GM21737 (cell line): ENCODE measurements at regions not wholly inside any gene's neighbourhood (a gene's known extent, or its start where the extent isn't known, plus 50 kb on each side); places are given as distances from the start of the nearest gene placed in this dataset.
A peak's percentile ranks its signal among the peaks of the same experiment; 100 is the strongest.
"Not testable (repeated sequence)": the region's sequence is repeated elsewhere in the genome, so short reads cannot be mapped to it uniquely, and the experiment has no call there.

Experiments
- ATAC-seq: cut with Tn5 transposase; IDR thresholded peaks from one replicate; pipeline ENCODE4 v1.9.1; 2021; ENCODE audit warnings: mild to moderate bottlenecking, moderate library complexity; ENCODE audit not compliant: unreplicated experiment

DNA sequence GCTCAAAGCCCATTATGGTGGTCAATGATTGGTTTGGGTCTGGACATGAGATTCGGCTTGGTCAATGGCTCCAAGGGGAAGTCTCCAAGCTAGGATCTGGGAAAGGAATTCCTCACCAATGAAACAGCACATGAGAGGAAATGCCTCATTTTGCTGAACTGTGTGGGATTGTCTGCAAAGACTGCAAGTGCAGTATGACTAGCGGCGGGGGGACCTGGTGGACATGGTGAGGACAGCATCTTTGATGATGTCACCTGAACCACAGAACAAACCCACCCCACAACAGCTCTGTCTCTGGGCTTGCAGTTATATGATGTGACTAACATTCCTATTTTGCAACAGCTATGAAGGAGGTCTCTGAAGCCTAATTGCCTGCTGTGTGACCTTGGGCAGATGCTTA is 50.6 kb upstream of the NKD1 start:
- no peak for ATAC-seq

DNA sequence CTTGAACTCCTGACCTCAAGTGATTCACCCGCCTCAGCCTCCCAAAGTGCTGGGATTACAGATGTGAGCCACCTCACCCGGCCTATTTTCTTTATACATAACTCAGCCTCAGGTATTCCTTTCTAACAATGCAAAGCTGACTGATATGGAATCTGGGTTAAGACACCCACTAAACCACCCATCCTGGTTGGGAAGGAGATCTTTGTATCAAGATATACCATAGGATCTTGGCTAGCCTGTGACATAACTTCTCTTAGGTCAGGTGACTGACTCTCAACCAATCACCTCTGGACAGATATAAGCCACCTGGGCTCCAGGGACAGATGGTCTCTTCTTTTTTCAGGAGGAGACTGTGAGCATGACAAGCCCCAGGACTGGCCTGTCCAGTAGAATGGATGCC is 51.2 kb upstream of the NKD1 start:
- no peak for ATAC-seq

DNA sequence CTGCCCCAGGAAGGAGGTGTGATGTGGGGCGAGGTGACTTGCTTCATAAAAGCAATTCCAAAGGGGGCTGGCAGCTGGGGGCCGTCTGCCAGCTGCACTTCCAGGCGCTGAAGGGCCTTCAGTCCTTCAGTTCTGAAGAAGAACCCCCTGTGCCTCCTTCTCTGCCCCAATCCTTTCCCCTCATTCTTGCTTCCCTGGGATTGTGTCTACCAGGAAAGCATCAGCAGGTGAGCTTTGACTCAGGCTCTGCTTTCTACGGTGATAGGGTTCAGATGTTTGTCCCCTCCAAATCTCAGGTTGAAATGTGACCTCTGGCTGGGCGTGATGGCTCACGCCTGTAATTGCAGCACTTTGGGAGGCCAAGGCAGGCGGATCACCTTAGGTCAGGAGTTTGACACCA is 52.5 kb upstream of the NKD1 start:
- no peak for ATAC-seq

DNA sequence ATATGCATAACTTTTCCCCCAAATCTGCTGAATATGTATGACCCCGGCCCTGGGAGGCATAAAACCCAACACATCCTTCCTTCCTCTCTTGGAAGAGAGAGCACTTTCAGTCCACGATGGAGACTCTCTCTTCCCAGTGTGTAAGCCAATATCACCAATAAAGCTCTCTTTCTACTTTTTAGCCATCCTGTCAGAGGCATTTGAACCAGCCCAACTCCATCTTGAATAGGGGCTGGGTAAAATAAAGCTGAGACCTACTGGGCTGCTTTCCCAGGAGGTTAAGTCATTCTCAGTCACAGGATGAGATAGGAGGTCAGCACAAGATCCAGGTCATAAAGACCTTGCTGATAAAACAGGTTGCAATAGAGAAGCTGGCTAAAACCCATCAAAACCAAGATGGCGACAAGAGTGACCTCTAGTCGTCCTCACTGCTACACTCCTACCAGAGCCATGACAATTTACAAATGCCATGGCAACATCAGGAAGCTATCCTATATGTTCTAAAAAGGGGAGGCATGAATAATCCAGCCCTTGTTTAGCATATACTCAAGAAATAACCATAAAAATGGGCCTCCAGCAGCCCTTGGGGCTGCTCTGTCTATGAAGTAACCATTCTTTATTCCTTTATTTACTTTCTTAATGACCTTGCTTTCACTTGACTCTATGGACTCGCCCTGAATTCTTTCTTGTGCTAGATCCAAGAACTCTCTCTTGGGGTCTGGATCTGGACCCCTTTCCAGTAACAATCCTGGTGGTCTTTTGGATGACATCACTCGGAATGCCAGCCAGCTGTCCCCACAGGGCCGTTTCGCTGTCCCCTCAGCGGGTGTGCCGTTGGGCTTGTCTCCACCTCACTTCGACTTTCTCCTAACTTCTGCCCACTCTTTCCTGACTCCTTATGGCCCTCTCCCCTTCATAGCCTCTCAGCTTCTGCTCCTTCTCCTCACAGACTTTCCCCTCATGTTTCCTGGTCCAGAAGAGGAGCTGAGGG is 53.4 kb upstream of the NKD1 start:
- ATAC-seq, result no peak

DNA sequence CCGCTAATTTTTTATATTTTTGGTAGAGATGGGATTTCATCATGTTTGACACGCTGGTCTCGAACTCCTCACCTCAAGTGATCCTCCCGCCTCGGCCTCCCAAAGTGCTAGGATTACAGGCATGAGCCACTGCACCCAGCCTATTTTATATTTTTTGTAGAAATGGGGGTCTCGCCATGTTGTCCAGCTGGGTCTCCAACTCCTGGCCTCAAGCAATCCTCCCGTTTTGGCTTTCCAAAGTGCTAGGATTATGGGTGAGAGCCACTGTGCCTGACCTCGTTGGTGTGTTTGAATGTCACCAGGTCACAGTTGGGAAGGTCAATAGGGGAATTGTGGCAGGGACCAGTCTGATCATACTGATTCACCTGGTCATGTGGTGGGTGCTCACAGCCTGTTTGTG is 56.7 kb upstream of the NKD1 start:
- ATAC-seq, result no peak

DNA sequence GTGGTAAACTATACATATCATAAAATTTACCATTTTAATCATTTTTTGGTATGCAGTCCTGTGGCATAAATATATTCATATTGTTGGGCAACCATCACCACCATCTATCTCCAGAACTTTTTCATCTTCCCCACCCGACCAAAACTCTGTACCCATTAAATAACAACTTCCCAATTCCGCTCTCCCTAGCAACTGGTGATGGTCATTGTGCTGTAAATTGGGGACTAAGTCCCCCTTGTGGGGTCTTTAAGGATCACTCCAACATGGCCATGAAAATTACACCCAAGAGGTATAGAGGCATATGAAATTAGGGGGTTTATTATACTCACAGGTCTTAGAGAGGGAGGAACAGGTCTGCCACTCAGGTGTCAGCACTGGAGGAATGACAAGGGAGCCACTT is 57.4 kb upstream of the NKD1 start:
- no peak for ATAC-seq

DNA sequence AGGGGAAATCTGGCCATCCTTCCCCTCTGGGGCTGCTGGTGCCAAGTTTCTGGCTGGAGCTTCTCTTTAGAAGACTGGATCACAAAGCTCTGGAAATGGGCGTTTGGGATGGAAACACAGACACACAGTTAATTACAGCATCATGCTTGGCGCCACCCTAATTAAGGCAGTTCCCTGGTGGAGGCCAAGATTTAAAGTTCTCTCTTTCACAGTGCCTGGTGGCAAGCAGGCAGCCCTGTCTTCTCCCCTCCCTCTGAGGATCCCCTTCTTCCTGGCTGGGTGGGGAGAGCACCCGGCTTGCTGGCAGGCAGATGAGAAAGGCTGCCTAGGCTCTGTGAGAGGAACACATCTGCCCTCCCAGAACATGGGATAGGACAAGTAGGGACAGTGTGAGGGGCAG is 59.0 kb upstream of the NKD1 start:
- ATAC-seq, result no peak

DNA sequence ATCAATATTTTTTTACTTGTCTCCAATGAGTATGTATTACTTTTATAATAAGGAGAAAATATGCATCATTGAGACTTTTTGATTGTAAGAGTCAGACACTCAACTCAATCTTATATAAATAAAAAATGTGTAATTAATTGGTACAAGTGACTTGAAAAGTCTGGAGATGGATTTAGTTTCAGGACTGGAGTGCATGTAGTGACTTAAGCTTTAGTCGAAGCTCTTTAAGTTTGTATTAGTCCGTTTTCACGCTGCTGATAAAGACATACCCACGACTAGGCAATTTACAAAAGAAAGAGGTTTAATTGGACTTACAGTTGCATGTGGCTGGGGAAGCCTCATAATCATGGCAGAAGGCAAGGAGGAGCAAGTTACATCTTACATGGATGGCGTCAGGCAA is 60.7 kb upstream of the NKD1 start:
- ATAC-seq, result no peak

DNA sequence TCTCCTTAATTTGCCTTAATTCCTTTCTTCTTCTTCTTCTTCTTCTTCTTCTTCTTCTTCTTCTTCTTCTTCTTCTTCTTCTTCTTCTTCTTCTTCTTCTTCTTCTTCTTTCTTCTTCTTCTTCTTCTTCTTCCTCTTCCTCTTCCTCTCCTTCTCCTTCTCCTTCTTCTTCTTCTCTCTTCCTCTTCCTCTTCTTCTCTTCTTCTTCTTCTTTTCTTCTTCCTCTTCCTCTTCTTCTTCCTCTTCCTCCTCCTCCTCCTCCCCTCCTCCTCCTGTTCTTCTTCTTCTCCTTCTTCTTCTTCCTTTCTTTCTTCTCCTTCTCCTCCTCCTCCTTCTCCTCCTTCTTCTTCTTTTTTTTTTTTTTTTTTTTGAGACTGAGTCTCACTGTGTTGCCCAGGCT is 62.0 kb upstream of the NKD1 start:
- not testable (repeated sequence) for ATAC-seq

DNA sequence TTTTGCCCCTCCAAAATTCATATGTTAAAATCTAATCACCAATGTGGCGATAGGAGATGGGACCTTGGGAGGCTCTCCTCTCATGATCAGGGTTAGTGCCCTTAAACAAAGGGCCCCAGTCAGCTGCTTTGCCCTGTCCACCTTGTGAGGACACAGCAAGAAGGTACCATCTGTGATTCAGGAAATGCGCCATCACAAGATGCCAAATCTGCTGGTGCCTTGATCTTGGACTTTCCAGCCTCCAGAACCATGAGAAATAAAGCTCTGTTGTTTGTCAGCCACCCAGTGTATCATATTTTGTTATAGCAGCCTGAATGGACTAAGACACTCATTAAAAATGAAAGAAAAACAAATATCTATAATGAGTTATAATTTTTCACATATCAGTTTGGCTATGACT is 63.0 kb upstream of the NKD1 start:
- no peak for ATAC-seq

DNA sequence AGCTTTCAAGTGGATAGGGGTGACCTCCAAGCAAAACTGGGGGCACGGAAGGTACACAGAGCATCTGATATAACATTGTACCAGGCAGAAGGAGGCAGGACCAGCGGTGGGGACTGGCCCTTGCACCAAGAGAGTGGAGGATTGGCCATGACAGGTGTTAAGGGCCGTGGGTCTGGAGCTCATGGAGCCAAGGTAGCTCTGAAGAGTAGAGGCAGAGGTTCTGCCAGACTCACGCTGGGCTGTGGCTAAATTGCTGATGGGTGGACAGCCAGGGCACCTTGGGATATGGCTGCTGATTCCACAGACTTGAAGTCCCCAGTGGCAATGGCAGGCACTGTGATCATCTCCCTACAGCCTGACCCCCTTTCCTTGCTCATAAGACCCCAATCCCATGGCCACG is 65.9 kb upstream of the NKD1 start:
- no peak for ATAC-seq

DNA sequence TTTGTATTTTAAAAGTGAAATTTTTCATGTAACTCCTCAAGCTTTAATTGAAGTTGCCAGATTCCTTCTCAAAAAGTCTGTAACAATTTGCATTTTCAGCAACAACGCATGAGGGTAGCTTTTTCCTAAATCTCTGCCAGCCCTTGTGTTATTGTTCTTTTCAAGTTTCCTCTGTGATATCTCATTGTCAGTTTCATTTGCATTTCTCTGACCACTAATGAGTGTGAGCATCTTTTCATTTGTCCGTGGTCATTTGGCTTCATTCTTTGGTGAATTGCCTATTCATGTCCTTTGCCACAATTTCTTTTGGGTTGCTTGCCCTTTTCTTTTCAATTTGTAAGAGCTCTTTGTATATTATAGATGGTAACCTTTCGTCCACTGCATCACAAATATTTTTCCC is 68.0 kb upstream of the NKD1 start:
- ATAC-seq, result no peak

DNA sequence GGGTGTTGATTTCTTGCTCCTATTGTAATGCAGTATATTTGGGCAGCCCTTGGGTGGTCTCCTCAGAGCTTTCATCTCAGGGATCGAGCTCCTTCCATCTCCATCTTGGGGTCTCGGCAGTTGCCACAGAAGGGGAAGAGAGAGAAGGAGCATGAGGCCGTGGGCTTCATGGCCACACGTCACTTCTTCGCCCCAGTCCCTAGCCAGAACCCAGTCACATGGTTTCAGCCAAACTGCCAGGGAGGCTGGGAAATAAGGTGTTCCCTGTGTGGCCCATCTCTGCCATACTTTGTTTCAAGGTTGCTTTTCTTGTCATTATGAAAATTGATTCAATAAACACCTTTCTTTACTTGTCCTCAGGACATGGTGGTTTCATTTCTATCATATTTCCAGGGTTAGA is 68.4 kb upstream of the NKD1 start:
- ATAC-seq, result no peak

DNA sequence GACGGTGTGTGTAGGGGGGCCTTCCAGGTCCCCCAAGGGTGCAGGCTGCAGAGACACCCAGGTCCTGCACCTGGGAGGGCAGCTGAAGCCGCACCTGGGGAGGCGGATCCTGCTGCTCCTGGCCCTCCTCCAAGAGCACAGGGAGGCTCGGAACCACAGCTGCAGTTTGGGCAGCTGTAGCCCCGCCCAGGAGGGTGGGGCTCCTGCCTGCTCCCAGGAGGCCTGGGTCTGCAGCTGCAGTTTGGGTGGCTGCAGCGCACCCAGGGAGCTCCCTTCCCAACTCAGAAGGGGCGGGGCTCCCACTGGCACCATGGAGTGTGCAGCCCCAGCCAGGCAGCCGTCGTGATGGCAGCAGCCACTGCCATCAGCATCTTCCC is 69.4 kb upstream of the NKD1 start:
- ATAC-seq, result no peak

DNA sequence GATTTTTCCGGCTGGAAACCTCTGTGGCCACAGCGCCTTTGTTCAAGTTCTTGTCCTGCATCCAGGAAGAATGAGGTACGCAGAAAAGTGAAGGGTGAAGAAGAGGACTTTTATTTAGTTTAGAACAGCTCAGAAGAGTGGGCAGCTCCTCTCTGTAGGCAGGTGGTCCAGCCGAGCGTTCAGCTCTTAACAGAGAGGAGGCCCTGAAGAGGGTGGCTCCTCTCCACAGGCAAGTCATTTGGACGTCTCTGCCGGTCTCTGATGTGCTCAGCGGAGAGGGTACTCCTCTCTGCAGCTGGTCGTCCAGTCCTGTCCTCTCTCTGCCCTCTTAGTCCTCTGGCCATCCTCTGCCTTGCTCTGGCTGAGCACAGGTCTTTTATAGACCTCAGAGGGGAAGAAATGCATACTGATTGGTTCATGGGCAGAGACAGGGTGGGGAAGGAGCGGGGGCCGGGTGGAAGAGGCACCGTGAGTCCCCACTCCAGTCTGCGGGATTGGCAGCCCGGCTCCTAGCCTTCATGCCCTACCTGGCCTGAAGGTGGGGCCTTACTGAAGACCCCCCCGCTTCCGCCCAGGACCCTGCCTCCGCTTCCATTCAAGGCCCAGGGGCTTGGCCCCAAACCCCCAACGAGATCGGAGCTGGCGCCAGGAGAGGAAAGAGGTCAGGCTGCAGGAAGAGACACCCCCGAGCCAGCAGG is 70.0 kb upstream of the NKD1 start:
- no peak for ATAC-seq

DNA sequence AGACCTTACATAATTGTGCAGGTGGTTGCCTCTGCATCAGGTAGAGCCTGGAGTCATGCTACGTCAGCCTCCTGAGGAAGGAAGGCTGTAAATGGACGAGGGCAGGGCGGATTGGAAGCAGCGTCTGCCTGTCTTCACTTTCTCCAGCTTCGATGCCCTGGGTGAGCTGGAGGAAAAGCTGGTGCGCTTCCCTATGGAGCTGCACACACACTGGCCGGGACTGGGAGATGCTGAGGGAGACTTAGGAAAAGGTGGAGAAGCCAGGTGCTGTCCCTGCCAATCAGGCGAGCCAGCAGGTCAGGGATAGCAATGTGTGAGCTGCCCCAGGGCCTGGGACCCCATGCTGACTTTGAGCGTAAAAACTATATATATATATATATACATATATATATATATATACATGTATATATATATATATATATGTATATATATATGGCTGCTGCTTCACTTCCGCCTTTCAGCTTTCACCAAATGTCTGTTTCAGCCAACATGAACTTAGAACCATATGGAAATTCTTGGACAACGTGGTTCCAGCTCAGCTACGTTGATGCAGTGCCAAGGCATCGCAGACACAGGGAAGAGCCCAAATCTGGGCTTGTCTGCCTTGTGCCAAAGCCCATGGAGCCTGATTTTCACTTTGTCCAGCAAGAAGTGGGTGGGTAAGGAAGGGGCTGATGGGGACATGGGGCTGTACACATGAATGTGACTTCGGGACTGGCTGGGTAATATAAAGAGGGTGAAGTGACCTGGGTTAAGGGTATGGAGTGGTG is 71.5 kb upstream of the NKD1 start:
- ATAC-seq, result no peak

DNA sequence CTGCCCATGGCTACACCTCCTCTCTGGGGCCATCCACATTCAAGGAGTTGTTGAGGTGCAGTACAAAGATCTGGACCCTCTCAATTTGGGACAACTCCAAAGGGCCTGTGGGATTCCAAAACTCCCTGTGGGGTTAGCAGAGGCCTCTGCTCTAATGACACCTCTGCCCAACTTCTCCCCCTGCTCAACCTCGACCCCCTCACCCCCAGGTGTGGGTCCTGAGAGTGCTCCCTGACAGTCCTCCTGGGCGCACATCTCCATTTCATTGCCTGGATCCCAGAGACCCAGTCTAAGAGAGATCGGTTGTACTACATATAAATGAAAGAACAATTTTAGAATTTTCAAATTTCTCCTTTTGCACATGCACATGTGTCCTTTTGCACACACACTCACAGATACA is 73.0 kb upstream of the NKD1 start:
- ATAC-seq, result no peak

DNA sequence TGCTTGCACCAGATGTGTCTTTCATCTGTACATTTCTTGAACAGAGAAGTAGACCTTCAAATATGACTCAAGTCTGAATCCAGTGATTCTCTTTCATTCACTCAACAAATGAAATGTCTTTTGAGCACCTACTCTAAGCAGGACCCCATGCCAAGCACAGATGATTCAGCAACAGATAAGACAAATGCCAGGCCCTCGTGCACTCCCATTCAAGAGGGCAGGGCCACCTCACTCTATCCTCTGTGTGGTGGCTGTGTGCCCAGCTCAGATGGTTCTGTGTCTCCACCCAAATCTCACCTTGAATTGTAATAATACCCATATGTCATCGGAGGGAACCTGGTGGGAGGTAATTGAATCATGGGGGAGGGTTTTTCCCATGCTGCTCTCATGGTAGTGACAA is 74.1 kb upstream of the NKD1 start:
- no peak for ATAC-seq

DNA sequence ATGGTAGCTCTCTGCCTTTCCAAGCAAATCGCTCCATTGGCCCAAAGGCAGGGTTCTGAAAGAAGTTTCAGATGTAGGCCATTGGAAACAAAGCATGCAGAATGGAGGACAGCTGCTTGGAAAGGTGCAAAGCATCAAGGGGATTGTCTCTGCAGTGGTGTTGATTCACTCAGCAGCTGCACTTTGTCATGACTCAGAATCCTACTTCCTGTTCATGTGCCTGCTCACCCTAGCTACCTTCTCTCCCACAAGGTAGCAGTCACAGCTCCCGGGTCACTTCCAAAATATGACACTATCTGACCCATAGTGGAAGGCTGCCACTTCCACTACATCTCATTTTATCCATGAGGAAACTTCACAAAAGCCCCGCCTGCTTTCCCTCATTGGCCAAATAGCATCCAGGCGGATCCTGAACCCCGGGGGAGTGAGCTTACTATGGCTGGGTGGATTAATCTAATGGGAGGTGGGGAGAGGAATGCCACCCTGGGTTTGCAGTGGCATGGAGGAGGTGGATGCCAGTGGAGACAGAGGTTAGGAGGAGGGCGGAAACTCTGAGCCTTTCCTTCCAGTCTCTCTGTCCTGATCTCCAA is 74.7 kb upstream of the NKD1 start:
- ATAC-seq, result peak; percentile 68

DNA sequence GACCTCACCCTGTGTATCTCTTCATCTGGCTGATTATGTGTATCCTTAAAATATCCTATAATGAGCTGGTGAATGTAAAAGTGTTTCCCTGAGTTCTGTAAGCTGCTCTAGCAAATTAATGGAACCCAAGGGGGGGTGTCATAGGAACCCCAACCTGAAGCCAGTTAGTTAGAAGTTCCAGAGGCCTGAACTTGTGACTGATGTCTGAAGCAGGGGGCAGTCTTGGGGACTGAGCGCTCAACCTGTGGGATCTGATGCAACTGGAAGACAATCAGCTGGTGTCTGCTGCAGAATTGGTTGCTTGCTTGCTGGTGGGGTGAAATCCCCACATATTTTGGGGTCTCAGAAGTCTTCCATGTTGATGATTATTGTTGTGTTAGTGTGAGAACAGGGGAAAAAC is 75.7 kb upstream of the NKD1 start:
- ATAC-seq, result no peak

DNA sequence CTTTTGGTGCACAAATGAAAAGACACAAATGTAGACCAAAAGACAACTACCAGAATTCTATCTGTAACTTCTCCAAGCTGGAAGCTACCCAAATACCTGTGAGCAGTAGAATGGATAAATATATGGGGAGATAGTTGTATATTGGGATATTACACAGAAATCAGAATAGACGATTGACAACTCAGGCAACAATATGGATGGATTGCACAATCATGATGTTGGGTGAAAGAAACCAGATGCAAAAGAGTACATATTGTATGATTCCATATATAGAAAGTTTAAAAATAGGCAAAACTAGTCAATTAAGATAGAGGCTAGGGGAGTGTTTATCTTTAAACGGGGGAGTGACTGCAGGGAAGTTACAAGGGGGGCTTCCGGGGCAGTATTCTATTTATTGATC is 77.5 kb upstream of the NKD1 start:
- ATAC-seq, result no peak
